HEK293 (cell line): ENCODE measurements at regions not wholly inside any gene's neighbourhood (a gene's known extent, or its start where the extent isn't known, plus 50 kb on each side); places are given as distances from the start of the nearest gene placed in this dataset.

Experiments
- CTCF ChIA-PET: fragments of 350-600 bp; formaldehyde crosslinking; extraction: SDS; loops from one replicate; lab custom pipeline; 2021; ENCODE audit warnings: antibody characterized with exemption; lab: Yijun Ruan, JAX
- POLR2A ChIA-PET: fragments of 300-600 bp; formaldehyde crosslinking; extraction: SDS; loops from one replicate; lab custom pipeline; 2020; ENCODE audit warnings: antibody characterized with exemption, inconsistent platforms; lab: Yijun Ruan, JAX
- H3K27ac ChIP-seq: fragments of 200-500 bp; sonication (Bioruptor generic); 2 replicates; pipeline ENCODE4 v1.5.1; 2014; ENCODE audit warnings: low read depth, low read length, control low read depth, inconsistent platforms; ENCODE audit errors: extremely low read depth
- H3K36me3 ChIP-seq, 2 experiments: fragments of 200-500 bp in 1 of 2; sonication (Bioruptor generic) in 1 of 2; 1 replicate in 1 of 2; 2 replicates in 1 of 2; pipeline ENCODE4 v1.5.1; 2014 to 2017; ENCODE audit warnings: inconsistent platforms in 2 of 2, low read length in 2 of 2; ENCODE audit not compliant: control insufficient read depth in 2 of 2, insufficient read depth in 1 of 2
- H3K4me1 ChIP-seq: fragments of 200-500 bp; sonication (Bioruptor generic); 2 replicates; pipeline ENCODE4 v1.5.1; 2014; ENCODE audit warnings: mild to moderate bottlenecking, low read length, inconsistent platforms; ENCODE audit not compliant: control insufficient read depth, insufficient read depth
- H3K4me3 ChIP-seq: 2 replicates; pipeline ENCODE4 v1.5.1; 2011; ENCODE audit warnings: low read depth, mild to moderate bottlenecking, control low read depth, low read length, moderate library complexity
- H3K9me3 ChIP-seq: fragments of 200-500 bp; sonication (Bioruptor generic); 2 replicates; pipeline ENCODE4 v1.5.1; 2014; ENCODE audit warnings: low read depth, low read length, inconsistent platforms; ENCODE audit not compliant: control insufficient read depth, insufficient read depth
- CTCF ChIP-seq: fragments of 450-650 bp; formaldehyde crosslinking; IDR thresholded peaks from 2 replicates; pipeline ENCODE4 v1.5.1; 2016; ENCODE audit warnings: missing biosample characterization, missing genetic modification characterization
- KLF16 ChIP-seq: fragments of 450-650 bp; formaldehyde crosslinking; IDR thresholded peaks from 2 replicates; pipeline ENCODE4 v1.5.1; 2017; ENCODE audit warnings: missing biosample characterization, missing genetic modification characterization
- PRDM10 ChIP-seq: fragments of 450-650 bp; formaldehyde crosslinking; IDR thresholded peaks from 2 replicates; pipeline ENCODE4 v1.5.1; 2016; ENCODE audit warnings: missing biosample characterization, missing genetic modification characterization
- PRDM6 ChIP-seq: fragments of 450-650 bp; formaldehyde crosslinking; IDR thresholded peaks from 2 replicates; pipeline ENCODE4 v1.5.1; 2017; ENCODE audit warnings: missing biosample characterization, missing genetic modification characterization
- SP2 ChIP-seq: fragments of 450-650 bp; formaldehyde crosslinking; IDR thresholded peaks from 2 replicates; pipeline ENCODE4 v1.5.1; 2016; ENCODE audit warnings: missing biosample characterization, missing genetic modification characterization
- ZBTB48 ChIP-seq: fragments of 450-650 bp; formaldehyde crosslinking; IDR thresholded peaks from 2 replicates; pipeline ENCODE4 v1.5.1; 2016; ENCODE audit warnings: missing biosample characterization, missing genetic modification characterization
- ZNF221 ChIP-seq: fragments of 450-650 bp; formaldehyde crosslinking; IDR thresholded peaks from 2 replicates; pipeline ENCODE4 v1.5.1; 2017; ENCODE audit warnings: missing biosample characterization, missing genetic modification characterization, borderline replicate concordance
- ZNF223 ChIP-seq: fragments of 450-650 bp; formaldehyde crosslinking; IDR thresholded peaks from 2 replicates; pipeline ENCODE4 v1.5.1; 2016; ENCODE audit warnings: missing biosample characterization, missing genetic modification characterization
- ZNF324 ChIP-seq: fragments of 450-650 bp; formaldehyde crosslinking; IDR thresholded peaks from 2 replicates; pipeline ENCODE4 v1.5.1; 2016; ENCODE audit warnings: missing biosample characterization, missing genetic modification characterization
- ZNF37A ChIP-seq: fragments of 450-650 bp; IDR thresholded peaks from 2 replicates; pipeline ENCODE4 v1.5.1; 2018; ENCODE audit warnings: missing biosample characterization, missing genetic modification characterization
- ZNF521 ChIP-seq: fragments of 450-650 bp; formaldehyde crosslinking; IDR thresholded peaks from 2 replicates; pipeline ENCODE4 v1.5.1; 2017; ENCODE audit warnings: missing biosample characterization, mild to moderate bottlenecking, missing genetic modification characterization
- ZNF560 ChIP-seq: fragments of 450-650 bp; formaldehyde crosslinking; IDR thresholded peaks from 2 replicates; pipeline ENCODE4 v1.5.1; 2017; ENCODE audit warnings: missing biosample characterization, missing genetic modification characterization, borderline replicate concordance
- ZNF629 ChIP-seq: fragments of 450-650 bp; formaldehyde crosslinking; IDR thresholded peaks from 2 replicates; pipeline ENCODE4 v1.5.1; 2017; ENCODE audit warnings: missing biosample characterization, missing genetic modification characterization
- ZSCAN5A ChIP-seq: fragments of 450-650 bp; formaldehyde crosslinking; IDR thresholded peaks from 2 replicates; pipeline ENCODE4 v1.5.1; 2016; ENCODE audit warnings: missing biosample characterization, missing genetic modification characterization
- TF ChIP-seq, protein P1 (sequence below): fragments of 450-650 bp; formaldehyde crosslinking; IDR thresholded peaks from 2 replicates; pipeline ENCODE4 v1.5.1; 2016; ENCODE audit warnings: missing biosample characterization, missing genetic modification characterization
- TF ChIP-seq, protein P2 (sequence below): fragments of 450-650 bp; formaldehyde crosslinking; IDR thresholded peaks from 2 replicates; pipeline ENCODE4 v1.5.1; 2016; ENCODE audit warnings: missing biosample characterization, missing genetic modification characterization
- TF ChIP-seq, protein P3 (sequence below): sonication (generic); formaldehyde crosslinking; IDR thresholded peaks from 2 replicates; pipeline ENCODE4 v1.8.1; 2022; ENCODE audit warnings: mild to moderate bottlenecking, moderate library complexity, missing genetic modification reagents
- TF ChIP-seq, protein P4 (sequence below): fragments of 450-650 bp; formaldehyde crosslinking; IDR thresholded peaks from 2 replicates; pipeline ENCODE4 v1.5.1; 2016; ENCODE audit warnings: missing biosample characterization, missing genetic modification characterization, low read depth

GRCh38 chr5:114099161-114099560, 262.7 kb upstream of the KCNN2 start:
- Histone ChIP-seq H3K27ac (no peak overlapping the region), H3K4me1 (no peaks in the 10 kb centered on the region), H3K36me3 (no peaks in the 10 kb centered on the region), H3K4me3 (no peak overlapping the region), H3K9me3 (no peaks in the 10 kb centered on the region)
- CTCF ChIA-PET, result no interaction called here
- TF ChIP-seq ZBTB48 (tag by site-specific recombination) (no peak), PRDM6 (no peak), ZNF221 (tag by site-specific recombination) (no peak), ZSCAN5A (no peak), ZNF37A (tag by site-specific recombination) (no peak), CTCF (no peak), KLF16 (tag by site-specific recombination) (no peak), ZNF560 (no peak), ZNF324 (tag by site-specific recombination) (no peak), ZNF521 (no peak), ZNF223 (tag by site-specific recombination) (no peak), ZNF629 (tag by site-specific recombination) (no peak), SP2 (tag by site-specific recombination) (no peak), PRDM10 (no peak)
- TF ChIP-seq, protein P1, sequence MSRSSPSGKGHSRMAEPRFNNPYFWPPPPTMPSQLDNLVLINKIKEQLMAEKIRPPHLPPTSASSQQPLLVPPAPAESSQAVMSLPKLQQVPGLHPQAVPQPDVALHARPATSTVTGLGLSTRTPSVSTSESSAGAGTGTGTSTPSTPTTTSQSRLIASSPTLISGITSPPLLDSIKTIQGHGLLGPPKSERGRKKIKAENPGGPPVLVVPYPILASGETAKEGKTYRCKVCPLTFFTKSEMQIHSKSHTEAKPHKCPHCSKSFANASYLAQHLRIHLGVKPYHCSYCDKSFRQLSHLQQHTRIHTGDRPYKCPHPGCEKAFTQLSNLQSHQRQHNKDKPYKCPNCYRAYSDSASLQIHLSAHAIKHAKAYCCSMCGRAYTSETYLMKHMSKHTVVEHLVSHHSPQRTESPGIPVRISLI (tag by site-specific recombination), result no peak
- TF ChIP-seq, protein P2, sequence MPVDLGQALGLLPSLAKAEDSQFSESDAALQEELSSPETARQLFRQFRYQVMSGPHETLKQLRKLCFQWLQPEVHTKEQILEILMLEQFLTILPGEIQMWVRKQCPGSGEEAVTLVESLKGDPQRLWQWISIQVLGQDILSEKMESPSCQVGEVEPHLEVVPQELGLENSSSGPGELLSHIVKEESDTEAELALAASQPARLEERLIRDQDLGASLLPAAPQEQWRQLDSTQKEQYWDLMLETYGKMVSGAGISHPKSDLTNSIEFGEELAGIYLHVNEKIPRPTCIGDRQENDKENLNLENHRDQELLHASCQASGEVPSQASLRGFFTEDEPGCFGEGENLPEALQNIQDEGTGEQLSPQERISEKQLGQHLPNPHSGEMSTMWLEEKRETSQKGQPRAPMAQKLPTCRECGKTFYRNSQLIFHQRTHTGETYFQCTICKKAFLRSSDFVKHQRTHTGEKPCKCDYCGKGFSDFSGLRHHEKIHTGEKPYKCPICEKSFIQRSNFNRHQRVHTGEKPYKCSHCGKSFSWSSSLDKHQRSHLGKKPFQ, result no peak
- TF ChIP-seq, protein P3, sequence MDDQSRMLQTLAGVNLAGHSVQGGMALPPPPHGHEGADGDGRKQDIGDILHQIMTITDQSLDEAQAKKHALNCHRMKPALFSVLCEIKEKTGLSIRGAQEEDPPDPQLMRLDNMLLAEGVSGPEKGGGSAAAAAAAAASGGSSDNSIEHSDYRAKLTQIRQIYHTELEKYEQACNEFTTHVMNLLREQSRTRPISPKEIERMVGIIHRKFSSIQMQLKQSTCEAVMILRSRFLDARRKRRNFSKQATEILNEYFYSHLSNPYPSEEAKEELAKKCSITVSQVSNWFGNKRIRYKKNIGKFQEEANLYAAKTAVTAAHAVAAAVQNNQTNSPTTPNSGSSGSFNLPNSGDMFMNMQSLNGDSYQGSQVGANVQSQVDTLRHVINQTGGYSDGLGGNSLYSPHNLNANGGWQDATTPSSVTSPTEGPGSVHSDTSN, result no peak
- TF ChIP-seq, protein P4, sequence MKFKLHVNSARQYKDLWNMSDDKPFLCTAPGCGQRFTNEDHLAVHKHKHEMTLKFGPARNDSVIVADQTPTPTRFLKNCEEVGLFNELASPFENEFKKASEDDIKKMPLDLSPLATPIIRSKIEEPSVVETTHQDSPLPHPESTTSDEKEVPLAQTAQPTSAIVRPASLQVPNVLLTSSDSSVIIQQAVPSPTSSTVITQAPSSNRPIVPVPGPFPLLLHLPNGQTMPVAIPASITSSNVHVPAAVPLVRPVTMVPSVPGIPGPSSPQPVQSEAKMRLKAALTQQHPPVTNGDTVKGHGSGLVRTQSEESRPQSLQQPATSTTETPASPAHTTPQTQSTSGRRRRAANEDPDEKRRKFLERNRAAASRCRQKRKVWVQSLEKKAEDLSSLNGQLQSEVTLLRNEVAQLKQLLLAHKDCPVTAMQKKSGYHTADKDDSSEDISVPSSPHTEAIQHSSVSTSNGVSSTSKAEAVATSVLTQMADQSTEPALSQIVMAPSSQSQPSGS, result no peak
- POLR2A ChIA-PET, result no interaction called here
